MM.1S (cell line): ENCODE measurements at regions not wholly inside any gene's neighbourhood (a gene's known extent, or its start where the extent isn't known, plus 50 kb on each side); places are given as distances from the start of the nearest gene placed in this dataset.

Source experiments
- DNase-seq: peaks from one replicate; pipeline ENCODE4 v3.0.0-alpha.2; 2015
- H2AFZ ChIP-seq: fragments of 300-600 bp; sonication (generic); 2 replicates; pipeline ENCODE4 v1.6.0; 2016; ENCODE audit warnings: antibody characterized with exemption, low read length
- H3F3A ChIP-seq: fragments of 300-600 bp; sonication (generic); 2 replicates; pipeline ENCODE4 v1.6.1; 2016; ENCODE audit warnings: mild to moderate bottlenecking, antibody characterized with exemption, low read length, moderate library complexity, mixed read lengths; ENCODE audit not compliant: insufficient read depth
- H3K27ac ChIP-seq: fragments of 300-600 bp; sonication (generic); 2 replicates; pipeline ENCODE4 v1.5.1; 2016; ENCODE audit warnings: mild to moderate bottlenecking, low read length
- H3K27me3 ChIP-seq: fragments of 300-600 bp; sonication (generic); replicated peaks from 2 replicates; pipeline ENCODE4 v1.6.0; 2016; ENCODE audit warnings: low read length; ENCODE audit not compliant: insufficient read depth
- H3K36me3 ChIP-seq: fragments of 300-600 bp; sonication (generic); replicated peaks from 2 replicates; pipeline ENCODE4 v1.6.1; 2016; ENCODE audit warnings: mild to moderate bottlenecking, low read length, mixed read lengths; ENCODE audit not compliant: insufficient read depth
- H3K4me1 ChIP-seq: fragments of 300-600 bp; sonication (generic); 2 replicates; pipeline ENCODE4 v1.6.1; 2016; ENCODE audit warnings: low read length, mixed read lengths
- H3K4me2 ChIP-seq: fragments of 300-600 bp; sonication (generic); 2 replicates; pipeline ENCODE4 v1.6.0; 2016; ENCODE audit warnings: low read depth, low read length
- H3K4me3 ChIP-seq: fragments of 300-600 bp; sonication (generic); 2 replicates; pipeline ENCODE4 v1.5.1; 2016; ENCODE audit warnings: low read length, mixed read lengths
- H3K79me2 ChIP-seq: fragments of 300-600 bp; sonication (generic); 2 replicates; pipeline ENCODE4 v1.6.1; 2016; ENCODE audit warnings: mixed run types, low read length, mixed read lengths
- H3K9ac ChIP-seq: fragments of 300-600 bp; sonication (generic); 2 replicates; pipeline ENCODE4 v1.6.1; 2016; ENCODE audit warnings: low read length, mixed read lengths
- H3K9me2 ChIP-seq: fragments of 300-600 bp; sonication (generic); replicated peaks from 2 replicates; pipeline ENCODE4 v1.6.1; 2016; ENCODE audit warnings: mild to moderate bottlenecking, low read length, mixed read lengths; ENCODE audit not compliant: insufficient read depth
- H3K9me3 ChIP-seq: fragments of 300-600 bp; sonication (generic); replicated peaks from 2 replicates; pipeline ENCODE4 v1.6.1; 2016; ENCODE audit warnings: mild to moderate bottlenecking, low read length, mixed read lengths; ENCODE audit not compliant: insufficient read depth
- H4K20me1 ChIP-seq: fragments of 300-600 bp; sonication (generic); 2 replicates; pipeline ENCODE4 v1.6.1; 2016; ENCODE audit warnings: mild to moderate bottlenecking, low read length, moderate library complexity, mixed read lengths; ENCODE audit not compliant: insufficient read depth
- EZH2 ChIP-seq: fragments of 300-600 bp; sonication (generic); optimal IDR thresholded peaks from 2 replicates; pipeline ENCODE3; 2017; ENCODE audit warnings: low read depth, mild to moderate bottlenecking, antibody characterized with exemption, low read length, mixed read lengths
- EZH2phosphoT487 ChIP-seq: fragments of 300-600 bp; sonication (generic); IDR thresholded peaks from 2 replicates; pipeline ENCODE4 v1.6.1; 2018; ENCODE audit warnings: antibody characterized with exemption, low read length
- TF ChIP-seq, protein P1 (sequence below): fragments of 300-600 bp; sonication (generic); IDR thresholded peaks from 2 replicates; pipeline ENCODE4 v1.5.1; 2016; ENCODE audit warnings: antibody characterized with exemption, low read length, mixed read lengths

GRCh38 chr5:3323144-3323543 is 272.5 kb upstream of the IRX1 start:
- no peak overlapping the region for H3K27ac ChIP-seq
- DNase-seq, result no peak
- no peaks in the 10 kb centered on the region for H3K79me2 ChIP-seq
- H3K4me3 ChIP-seq, result no peak overlapping the region
- no peaks in the 10 kb centered on the region for H3K9me3 ChIP-seq
- TF ChIP-seq EZH2phosphoT487 (no peak), EZH2 (no peak)
- TF ChIP-seq, protein P1, sequence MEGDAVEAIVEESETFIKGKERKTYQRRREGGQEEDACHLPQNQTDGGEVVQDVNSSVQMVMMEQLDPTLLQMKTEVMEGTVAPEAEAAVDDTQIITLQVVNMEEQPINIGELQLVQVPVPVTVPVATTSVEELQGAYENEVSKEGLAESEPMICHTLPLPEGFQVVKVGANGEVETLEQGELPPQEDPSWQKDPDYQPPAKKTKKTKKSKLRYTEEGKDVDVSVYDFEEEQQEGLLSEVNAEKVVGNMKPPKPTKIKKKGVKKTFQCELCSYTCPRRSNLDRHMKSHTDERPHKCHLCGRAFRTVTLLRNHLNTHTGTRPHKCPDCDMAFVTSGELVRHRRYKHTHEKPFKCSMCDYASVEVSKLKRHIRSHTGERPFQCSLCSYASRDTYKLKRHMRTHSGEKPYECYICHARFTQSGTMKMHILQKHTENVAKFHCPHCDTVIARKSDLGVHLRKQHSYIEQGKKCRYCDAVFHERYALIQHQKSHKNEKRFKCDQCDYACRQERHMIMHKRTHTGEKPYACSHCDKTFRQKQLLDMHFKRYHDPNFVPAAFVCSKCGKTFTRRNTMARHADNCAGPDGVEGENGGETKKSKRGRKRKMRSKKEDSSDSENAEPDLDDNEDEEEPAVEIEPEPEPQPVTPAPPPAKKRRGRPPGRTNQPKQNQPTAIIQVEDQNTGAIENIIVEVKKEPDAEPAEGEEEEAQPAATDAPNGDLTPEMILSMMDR, result no peak
- H3F3A ChIP-seq, result no peaks in the 10 kb centered on the region
- no peaks in the 10 kb centered on the region for H3K36me3 ChIP-seq
- no peaks in the 10 kb centered on the region for H3K9me2 ChIP-seq
- H3K4me2 ChIP-seq, result no peak overlapping the region
- H2AFZ ChIP-seq, result no peak overlapping the region
- H3K27me3 ChIP-seq, result no peaks in the 10 kb centered on the region
- no peak overlapping the region for H3K9ac ChIP-seq
- no peaks in the 10 kb centered on the region for H4K20me1 ChIP-seq
- H3K4me1 ChIP-seq, result no peaks in the 10 kb centered on the region

- Histone ChIP-seq H2AFZ (no peak overlapping the region), H3K4me2 (no peak overlapping the region), H3K79me2 (no peaks in the 10 kb centered on the region), H3K27me3 (no peaks in the 10 kb centered on the region), H4K20me1 (no peaks in the 10 kb centered on the region), H3K9me3 (no peaks in the 10 kb centered on the region), H3K4me1 (no peaks in the 10 kb centered on the region), H3K27ac (no peak overlapping the region), H3K4me3 (no peak overlapping the region), H3K9ac (no peak overlapping the region), H3K9me2 (no peaks in the 10 kb centered on the region), H3F3A (no peaks in the 10 kb centered on the region), H3K36me3 (no peaks in the 10 kb centered on the region)
- TF ChIP-seq EZH2phosphoT487, result no peak
- TF ChIP-seq, protein P1, result no peak
- TF ChIP-seq EZH2, result no peak
- DNase-seq, result no peak
Observed at GRCh38 chr5:3322642-3323041, 273.0 kb upstream of the IRX1 start.

GRCh38 chr5:3321923-3322322 is 273.7 kb upstream of the IRX1 start:
- Histone ChIP-seq H3K9me2 (no peaks in the 10 kb centered on the region), H3K27ac (no peak overlapping the region), H3K9ac (no peak overlapping the region), H3K4me3 (no peak overlapping the region), H3F3A (no peaks in the 10 kb centered on the region), H3K79me2 (no peaks in the 10 kb centered on the region), H3K4me2 (no peak overlapping the region), H3K9me3 (no peaks in the 10 kb centered on the region), H3K4me1 (no peaks in the 10 kb centered on the region), H3K27me3 (no peaks in the 10 kb centered on the region), H4K20me1 (no peaks in the 10 kb centered on the region), H2AFZ (no peak overlapping the region), H3K36me3 (no peaks in the 10 kb centered on the region)
- no peak for TF ChIP-seq EZH2
- no peak for TF ChIP-seq EZH2phosphoT487
- TF ChIP-seq, protein P1, result no peak
- DNase-seq, result no peak
